DND-41 (cell line): ENCODE measurements at regions not wholly inside any gene's neighbourhood (a gene's known extent, or its start where the extent isn't known, plus 50 kb on each side); places are given as distances from the start of the nearest gene placed in this dataset.

ENCODE experiments used
- CTCF ChIP-seq: IDR thresholded peaks from 2 replicates; pipeline ENCODE4 v1.5.1; 2012; ENCODE audit warnings: borderline replicate concordance, low read length, moderate library complexity, mild to moderate bottlenecking; ENCODE audit not compliant: poor library complexity, severe bottlenecking; ENCODE audit errors: extremely low read depth
- EZH2 ChIP-seq: IDR thresholded peaks from 3 replicates; pipeline ENCODE4 v1.6.1; 2012; ENCODE audit warnings: borderline replicate concordance, low read depth, mild to moderate bottlenecking, moderate library complexity, low read length, inconsistent platforms; ENCODE audit not compliant: severe bottlenecking

- TF ChIP-seq CTCF (no peak), EZH2 (no peak)
Measured at GRCh38 chr18:42641996-42642395, 473.5 kb downstream of the RIT2 start.
